ENCODE measurements at regions not wholly inside any gene's neighbourhood (a gene's known extent, or its start where the extent isn't known, plus 50 kb on each side); places are given as distances from the start of the nearest gene placed in this dataset.

DNA sequence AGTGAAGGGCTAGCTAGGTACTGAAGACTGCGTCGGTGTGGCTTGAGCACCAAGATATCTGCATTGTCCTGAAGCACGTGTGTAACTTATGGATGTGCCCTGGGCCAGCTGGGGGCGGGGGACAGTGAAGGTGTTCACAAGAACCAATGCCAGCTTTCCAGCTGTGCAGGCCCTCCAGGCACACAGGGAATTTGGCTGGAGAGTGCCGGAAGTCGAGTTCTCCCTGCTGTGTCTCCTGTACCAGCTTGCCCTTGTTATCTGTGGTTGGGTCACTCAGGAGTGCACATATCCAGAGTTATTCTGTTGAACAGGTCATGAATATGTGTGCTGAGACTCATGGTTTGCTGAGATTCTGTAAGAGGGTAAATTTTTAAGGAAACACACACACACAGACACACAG is 75.9 kb upstream of the CRY1 start:
- TF ChIP-seq CTCF (conservative IDR thresholded peaks at IDR 0.05; ENCODE audit: low read depth, low read length) (no peak), EZH2 (IDR thresholded peaks at IDR 0.05; ENCODE audit: low read length, unreplicated experiment) (no peak), EZH2phosphoT487 (IDR thresholded peaks at IDR 0.05; ENCODE audit: borderline replicate concordance, low read length) (no peak)

All from PC-3 (cell line).